ENCODE measurements at regions not wholly inside any gene's neighbourhood (a gene's known extent, or its start where the extent isn't known, plus 50 kb on each side); places are given as distances from the start of the nearest gene placed in this dataset.
"Not testable (repeated sequence)": the region's sequence is repeated elsewhere in the genome, so short reads cannot be mapped to it uniquely, and the experiment has no call there.

- DNase-seq: peak; percentile 10
Observed at GRCh38 chr22:22785316-22786065, 102.1 kb upstream of the IGLL5 start.

GRCh38 chr22:22786301-22787115, 101.1 kb upstream of the IGLL5 start:
- DNase-seq: peak; percentile 81

GRCh38 chr22:22787151-22787550, 100.5 kb upstream of the IGLL5 start:
- peak; percentile 53 for DNase-seq

GRCh38 chr22:22787786-22788459, 99.7 kb upstream of the IGLL5 start:
- DNase-seq: peak; percentile 61

- no peak for DNase-seq
Observed at GRCh38 chr22:22788460-22789037, 99.1 kb upstream of the IGLL5 start.

- DNase-seq: no peak
Observed at GRCh38 chr22:22789233-22789921, 98.2 kb upstream of the IGLL5 start.

GRCh38 chr22:22789922-22790845, 97.4 kb upstream of the IGLL5 start:
- no peak for DNase-seq

GRCh38 chr22:22791438-22792181, 96.0 kb upstream of the IGLL5 start:
- DNase-seq: no peak

GRCh38 chr22:22792205-22792786, 95.3 kb upstream of the IGLL5 start:
- DNase-seq: not testable (repeated sequence)

GRCh38 chr22:22795639-22796038, 92.0 kb upstream of the IGLL5 start:
- DNase-seq: not testable (repeated sequence)

GRCh38 chr22:22796724-22797123, 90.9 kb upstream of the IGLL5 start:
- no peak for DNase-seq

- DNase-seq: no peak
Observed at GRCh38 chr22:22798232-22798616, 89.4 kb upstream of the IGLL5 start.

- DNase-seq: no peak
Observed at GRCh38 chr22:22798716-22799115, 88.9 kb upstream of the IGLL5 start.

GRCh38 chr22:22799561-22799960, 88.1 kb upstream of the IGLL5 start:
- DNase-seq: no peak

GRCh38 chr22:22800716-22801115, 86.9 kb upstream of the IGLL5 start:
- DNase-seq: no peak

GRCh38 chr22:22802339-22802970, 85.2 kb upstream of the IGLL5 start:
- no peak for DNase-seq

- DNase-seq: no peak
Observed at GRCh38 chr22:22803285-22803853, 84.2 kb upstream of the IGLL5 start.

GRCh38 chr22:22810018-22810427, 77.6 kb upstream of the IGLL5 start:
- peak; percentile 66 for DNase-seq

GRCh38 chr22:22810471-22810870, 77.1 kb upstream of the IGLL5 start:
- DNase-seq: no peak

Measured in DMS53 (cell line).